ENCODE measurements at regions not wholly inside any gene's neighbourhood (a gene's known extent, or its start where the extent isn't known, plus 50 kb on each side); places are given as distances from the start of the nearest gene placed in this dataset.
"Not testable (repeated sequence)": the region's sequence is repeated elsewhere in the genome, so short reads cannot be mapped to it uniquely, and the experiment has no call there.

- H3K9me3 Mint-ChIP-seq = peaks cover 5 to 7% (median 6%) of the 10 kb centered on the region in 3 donors
- peaks cover 14% of the 10 kb centered on the region for H3K27me3 Mint-ChIP-seq
- H3K27ac Mint-ChIP-seq = no peak overlapping the region
- H3K4me3 Mint-ChIP-seq = peak overlapping the region in 1 of 4 donors; percentile 58
- peaks cover 9 to 11% (median 10%) of the 10 kb centered on the region in 3 donors for H3K4me1 Mint-ChIP-seq
- H3K36me3 Mint-ChIP-seq = no peaks in the 10 kb centered on the region
Measured at GRCh38 chrX:1025413-1025812, 187.0 kb downstream of the CRLF2 start.

GRCh38 chrX:1023676-1024075, 188.8 kb downstream of the CRLF2 start:
- H3K9me3 Mint-ChIP-seq = peaks cover 3 to 7% (median 6%) of the 10 kb centered on the region in 3 donors
- no peak overlapping the region for H3K27ac Mint-ChIP-seq
- peaks cover 10% of the 10 kb centered on the region for H3K27me3 Mint-ChIP-seq
- H3K36me3 Mint-ChIP-seq = no peaks in the 10 kb centered on the region
- peak overlapping the region in 1 of 4 donors; percentile 8 for H3K4me3 Mint-ChIP-seq
- peaks cover 9 to 11% (median 10%) of the 10 kb centered on the region in 3 donors for H3K4me1 Mint-ChIP-seq

- H3K27me3 Mint-ChIP-seq, H3K4me1 Mint-ChIP-seq, H3K4me3 Mint-ChIP-seq, H3K36me3 Mint-ChIP-seq, H3K27ac Mint-ChIP-seq, H3K9me3 Mint-ChIP-seq: not testable (repeated sequence)
Measured at GRCh38 chrX:1021314-1021993, 191.0 kb downstream of the CRLF2 start.

GRCh38 chrX:1020634-1021166, 191.7 kb downstream of the CRLF2 start:
- H3K36me3 Mint-ChIP-seq = no peaks in the 10 kb centered on the region
- H3K9me3 Mint-ChIP-seq = peaks cover 2 to 7% (median 6%) of the 10 kb centered on the region in 3 donors
- peaks cover 1% of the 10 kb centered on the region for H3K27me3 Mint-ChIP-seq
- no peak overlapping the region for H3K27ac Mint-ChIP-seq
- H3K4me1 Mint-ChIP-seq = peaks cover 0 to 5% (median 0%) of the 10 kb centered on the region in 3 donors
- no peak overlapping the region for H3K4me3 Mint-ChIP-seq

- H3K4me1 Mint-ChIP-seq, H3K36me3 Mint-ChIP-seq, H3K27ac Mint-ChIP-seq, H3K27me3 Mint-ChIP-seq, H3K4me3 Mint-ChIP-seq, H3K9me3 Mint-ChIP-seq: not testable (repeated sequence)
Measured at GRCh38 chrX:1016926-1017325, 195.5 kb downstream of the CRLF2 start.

- not testable (repeated sequence) for H3K4me3 Mint-ChIP-seq, H3K27me3 Mint-ChIP-seq, H3K27ac Mint-ChIP-seq, H3K9me3 Mint-ChIP-seq, H3K4me1 Mint-ChIP-seq, H3K36me3 Mint-ChIP-seq
Measured at GRCh38 chrX:1016281-1016680, 196.2 kb downstream of the CRLF2 start.

- Mint-ChIP-seq H3K27me3 (peaks cover 9% of the 10 kb centered on the region), H3K27ac (no peak overlapping the region), H3K9me3 (peaks cover 0 to 3% (median 3%) of the 10 kb centered on the region in 3 donors), H3K36me3 (no peaks in the 10 kb centered on the region), H3K4me3 (no peak overlapping the region), H3K4me1 (peaks cover 0 to 2% (median 0%) of the 10 kb centered on the region in 3 donors)
Measured at GRCh38 chrX:1012678-1013300, 199.7 kb downstream of the CRLF2 start.

- no peaks in the 10 kb centered on the region for H3K36me3 Mint-ChIP-seq
- H3K27ac Mint-ChIP-seq = no peak overlapping the region
- peaks cover 0 to 4% (median 2%) of the 10 kb centered on the region in 3 donors for H3K9me3 Mint-ChIP-seq
- H3K4me3 Mint-ChIP-seq = no peak overlapping the region
- H3K4me1 Mint-ChIP-seq = no peaks in the 10 kb centered on the region
- peaks cover 9% of the 10 kb centered on the region for H3K27me3 Mint-ChIP-seq
Measured at GRCh38 chrX:1011691-1012283, 200.7 kb downstream of the CRLF2 start.

GRCh38 chrX:1009771-1010170, 202.7 kb downstream of the CRLF2 start:
- H3K27ac Mint-ChIP-seq = no peak overlapping the region
- peaks cover 9% of the 10 kb centered on the region for H3K27me3 Mint-ChIP-seq
- H3K4me1 Mint-ChIP-seq = no peaks in the 10 kb centered on the region
- no peaks in the 10 kb centered on the region for H3K36me3 Mint-ChIP-seq
- no peak overlapping the region for H3K4me3 Mint-ChIP-seq
- peaks cover 0 to 4% (median 2%) of the 10 kb centered on the region in 3 donors for H3K9me3 Mint-ChIP-seq

GRCh38 chrX:1006156-1006730, 206.2 kb downstream of the CRLF2 start:
- H3K36me3 Mint-ChIP-seq = no peaks in the 10 kb centered on the region
- peaks cover 0 to 2% (median 0%) of the 10 kb centered on the region in 3 donors for H3K9me3 Mint-ChIP-seq
- no peaks in the 10 kb centered on the region for H3K4me1 Mint-ChIP-seq
- peaks cover 10% of the 10 kb centered on the region for H3K27me3 Mint-ChIP-seq
- no peak overlapping the region for H3K4me3 Mint-ChIP-seq
- H3K27ac Mint-ChIP-seq = no peak overlapping the region

GRCh38 chrX:1002611-1003010, 209.8 kb downstream of the CRLF2 start:
- Mint-ChIP-seq H3K4me3 (peak overlapping the region in 1 of 4 donors; percentile 17), H3K27me3 (peaks cover 3% of the 10 kb centered on the region), H3K9me3 (peaks cover 0 to 2% (median 0%) of the 10 kb centered on the region in 3 donors), H3K36me3 (no peaks in the 10 kb centered on the region), H3K27ac (no peak overlapping the region), H3K4me1 (no peaks in the 10 kb centered on the region)

- Mint-ChIP-seq H3K4me1 (no peaks in the 10 kb centered on the region), H3K4me3 (no peak overlapping the region), H3K9me3 (peaks cover 0 to 4% (median 2%) of the 10 kb centered on the region in 3 donors), H3K27ac (no peak overlapping the region), H3K36me3 (no peaks in the 10 kb centered on the region), H3K27me3 (peaks cover 3% of the 10 kb centered on the region)
Measured at GRCh38 chrX:997631-998137, 214.8 kb downstream of the CRLF2 start.

- Mint-ChIP-seq H3K36me3 (no peaks in the 10 kb centered on the region), H3K9me3 (peaks cover 2 to 5% (median 4%) of the 10 kb centered on the region in 3 donors), H3K4me3 (no peak overlapping the region), H3K27ac (no peak overlapping the region), H3K27me3 (peaks cover 2% of the 10 kb centered on the region), H3K4me1 (peaks cover 0 to 13% (median 9%) of the 10 kb centered on the region in 3 donors)
Measured at GRCh38 chrX:994780-995179, 217.7 kb downstream of the CRLF2 start.

GRCh38 chrX:989959-990510, 222.4 kb downstream of the CRLF2 start:
- Mint-ChIP-seq H3K4me1 (peaks cover 0 to 13% (median 9%) of the 10 kb centered on the region in 3 donors), H3K27ac (peak overlapping the region; percentile 81 to 97 (median 93)), H3K27me3 (no peaks in the 10 kb centered on the region)

GRCh38 chrX:988530-988929, 223.9 kb downstream of the CRLF2 start:
- not testable (repeated sequence) for H3K27me3 Mint-ChIP-seq, H3K4me3 Mint-ChIP-seq, H3K9me3 Mint-ChIP-seq, H3K36me3 Mint-ChIP-seq, H3K27ac Mint-ChIP-seq
- H3K4me1 Mint-ChIP-seq = peaks cover 0 to 13% (median 9%) of the 10 kb centered on the region in 3 donors

More at GRCh38 chrX:989959-990510, 222.4 kb downstream of the CRLF2 start:
- H3K36me3 Mint-ChIP-seq = no peaks in the 10 kb centered on the region
- peak overlapping the region; percentile 78 to 97 (median 88) for H3K4me3 Mint-ChIP-seq
- peaks cover 2 to 5% (median 4%) of the 10 kb centered on the region in 3 donors for H3K9me3 Mint-ChIP-seq
